H9 (cell line): ENCODE measurements at regions not wholly inside any gene's neighbourhood (a gene's known extent, or its start where the extent isn't known, plus 50 kb on each side); places are given as distances from the start of the nearest gene placed in this dataset.

Source experiments
- DNase-seq: peaks from one replicate; pipeline ENCODE4 v3.0.0-alpha.2; 2017
- H2AFZ ChIP-seq: one replicate; pipeline ENCODE4 v1.6.1; 2013; ENCODE audit warnings: mild to moderate bottlenecking, low read length, control low read depth, moderate library complexity
- H2AK5ac ChIP-seq: 2 replicates; pipeline ENCODE4 v1.6.1; 2013; ENCODE audit warnings: low read length, control low read depth, mixed read lengths; ENCODE audit not compliant: insufficient read length
- H2BK120ac ChIP-seq: one replicate; pipeline ENCODE4 v1.6.1; 2013; ENCODE audit warnings: low read depth, mild to moderate bottlenecking, low read length, control low read depth, inconsistent platforms; ENCODE audit not compliant: poor library complexity, severe bottlenecking
- H2BK12ac ChIP-seq: 2 replicates; pipeline ENCODE4 v1.6.1; 2013; ENCODE audit warnings: low read length, control low read depth, mixed read lengths, low read depth; ENCODE audit not compliant: insufficient read length
- H2BK15ac ChIP-seq: 2 replicates; pipeline ENCODE4 v1.6.1; 2013; ENCODE audit warnings: low read depth, low read length, control low read depth
- H2BK20ac ChIP-seq: one replicate; pipeline ENCODE4 v1.6.1; 2013; ENCODE audit warnings: low read depth, mild to moderate bottlenecking, low read length, control low read depth, inconsistent platforms; ENCODE audit not compliant: poor library complexity, severe bottlenecking
- H2BK5ac ChIP-seq: 2 replicates; pipeline ENCODE4 v1.6.1; 2013; ENCODE audit warnings: low read length, control low read depth, mixed read lengths; ENCODE audit not compliant: insufficient read length
- H3K14ac ChIP-seq: 2 replicates; pipeline ENCODE4 v1.6.1; 2013; ENCODE audit warnings: low read length, control low read depth; ENCODE audit not compliant: insufficient read depth
- H3K18ac ChIP-seq: 2 replicates; pipeline ENCODE4 v1.6.1; 2013; ENCODE audit warnings: low read depth, mild to moderate bottlenecking, mixed read lengths, low read length, control low read depth; ENCODE audit not compliant: insufficient read length
- H3K23ac ChIP-seq: 2 replicates; pipeline ENCODE4 v1.6.1; 2013; ENCODE audit warnings: low read length, control low read depth, mixed read lengths, low read depth; ENCODE audit not compliant: insufficient read length
- H3K23me2 ChIP-seq: 2 replicates; pipeline ENCODE4 v1.6.1; 2013; ENCODE audit warnings: low read depth, mild to moderate bottlenecking, mixed read lengths, low read length, control low read depth; ENCODE audit not compliant: insufficient read length, poor library complexity, severe bottlenecking
- H3K27ac ChIP-seq: 2 replicates; pipeline ENCODE4 v1.5.1; 2013; ENCODE audit warnings: low read length, control low read depth, mixed read lengths, low read depth; ENCODE audit not compliant: insufficient read length
- H3K27me3 ChIP-seq: 2 replicates; pipeline ENCODE4 v1.6.1; 2013; ENCODE audit warnings: low read length, control low read depth, inconsistent platforms; ENCODE audit not compliant: insufficient read depth
- H3K4ac ChIP-seq: 2 replicates; pipeline ENCODE4 v1.6.1; 2013; ENCODE audit warnings: low read depth, mild to moderate bottlenecking, control low read depth, inconsistent platforms, low read length, moderate library complexity
- H3K4me1 ChIP-seq: 2 replicates; pipeline ENCODE4 v1.6.1; 2013; ENCODE audit warnings: low read length, control low read depth, inconsistent platforms; ENCODE audit not compliant: insufficient read depth
- H3K4me2 ChIP-seq: 2 replicates; pipeline ENCODE4 v1.6.1; 2013; ENCODE audit warnings: low read length, control low read depth, mixed read lengths; ENCODE audit not compliant: insufficient read length, insufficient read depth
- H3K56ac ChIP-seq: 2 replicates; pipeline ENCODE4 v1.6.1; 2013; ENCODE audit warnings: low read depth, mild to moderate bottlenecking, mixed read lengths, low read length, control low read depth; ENCODE audit not compliant: insufficient read length
- H3K79me1 ChIP-seq: 2 replicates; pipeline ENCODE4 v1.6.1; 2013; ENCODE audit warnings: low read depth, mild to moderate bottlenecking, moderate library complexity, low read length, control low read depth, inconsistent platforms; ENCODE audit not compliant: insufficient read depth, poor library complexity, severe bottlenecking
- H3K79me2 ChIP-seq: 2 replicates; pipeline ENCODE4 v1.6.1; 2013; ENCODE audit warnings: low read length, control low read depth, inconsistent platforms; ENCODE audit not compliant: insufficient read depth
- H3K9ac ChIP-seq: 2 replicates; pipeline ENCODE4 v1.6.1; 2013; ENCODE audit warnings: low read length, control low read depth, mixed read lengths; ENCODE audit not compliant: insufficient read length; ENCODE audit errors: extremely low read depth
- H3K9me3 ChIP-seq: one replicate; pipeline ENCODE4 v1.6.1; 2013; ENCODE audit warnings: low read depth, low read length, inconsistent platforms; ENCODE audit not compliant: control insufficient read depth
- H3T11ph ChIP-seq: one replicate; pipeline ENCODE4 v1.6.1; 2013; ENCODE audit warnings: mild to moderate bottlenecking, low read length, control low read depth, inconsistent platforms
- H4K20me1 ChIP-seq: one replicate; pipeline ENCODE4 v1.6.1; 2013; ENCODE audit not compliant: control insufficient read depth, insufficient read length, insufficient read depth
- H4K5ac ChIP-seq: 2 replicates; pipeline ENCODE4 v1.6.1; 2013; ENCODE audit warnings: low read depth, mild to moderate bottlenecking, mixed read lengths, low read length, control low read depth; ENCODE audit not compliant: insufficient read length
- H4K8ac ChIP-seq: replicated peaks from 2 replicates; pipeline ENCODE4 v1.6.1; 2013; ENCODE audit warnings: low read length, control low read depth, mixed read lengths, low read depth; ENCODE audit not compliant: insufficient read length
- H4K91ac ChIP-seq: 2 replicates; pipeline ENCODE4 v1.6.1; 2013; ENCODE audit warnings: low read depth, mild to moderate bottlenecking, moderate library complexity, mixed read lengths, low read length, control low read depth; ENCODE audit not compliant: insufficient read length
- H3K27ac Mint-ChIP-seq, 3 experiments: 2 replicates in 2 of 3; 3 replicates in 1 of 3; pipeline ENCODE4 v1.8.0; 2020 to 2021; ENCODE audit warnings: mixed read lengths in 3 of 3, mild to moderate bottlenecking in 1 of 3, moderate library complexity in 1 of 3
- H3K27me3 Mint-ChIP-seq: 2 replicates; pipeline ENCODE4 v1.8.0; 2021; ENCODE audit warnings: low read depth, mild to moderate bottlenecking, moderate library complexity, mixed read lengths
- H3K36me3 Mint-ChIP-seq, 3 experiments: 2 replicates in 2 of 3; 3 replicates in 1 of 3; pipeline ENCODE4 v1.8.0; 2020 to 2021; ENCODE audit warnings: low read depth in 3 of 3, mixed read lengths in 3 of 3; ENCODE audit not compliant: insufficient read depth in 1 of 3
- H3K4me1 Mint-ChIP-seq, 2 experiments: 2 replicates each; pipeline ENCODE4 v1.8.0; 2020; ENCODE audit warnings: mixed read lengths in 2 of 2
- H3K4me3 Mint-ChIP-seq, 2 experiments: 2 replicates in 1 of 2; 3 replicates in 1 of 2; pipeline ENCODE4 v1.8.0; 2020 to 2021; ENCODE audit warnings: mild to moderate bottlenecking in 2 of 2, mixed read lengths in 2 of 2, moderate library complexity in 1 of 2
- H3K9me3 Mint-ChIP-seq, 2 experiments: 2 replicates in 1 of 2; 3 replicates in 1 of 2; pipeline ENCODE4 v1.8.0; 2020; ENCODE audit warnings: mild to moderate bottlenecking in 2 of 2, mixed read lengths in 2 of 2, moderate library complexity in 1 of 2
- CTCF ChIP-seq: fragments of 200-600 bp; sonication (generic); conservative IDR thresholded peaks from 3 replicates; pipeline ENCODE4 v1.8.0; 2021; ENCODE audit warnings: antibody characterized with exemption, mild to moderate bottlenecking
- WGBS: extraction: QIAGEN DNeasy Blood & Tissue Kit; methylation state at CpG from one replicate; pipeline ENCODE4 v1.1.7; 2013; ENCODE audit warnings: missing lambda C conversion rate, low lambda C conversion rate, mixed read lengths; ENCODE audit not compliant: insufficient read length; ENCODE audit errors: extremely low coverage; 5-methylcytosine and 5-hydroxymethylcytosine counted together

- Histone ChIP-seq H4K8ac (no peak overlapping the region), H2AFZ (no peak overlapping the region), H3K18ac (no peak overlapping the region), H3K9me3 (no peaks in the 10 kb centered on the region), H3K56ac (no peak overlapping the region), H2BK120ac (no peak overlapping the region), H3K27me3 (no peaks in the 10 kb centered on the region), H3K79me2 (no peaks in the 10 kb centered on the region), H3K23ac (no peak overlapping the region), H3K4me1 (no peaks in the 10 kb centered on the region), H2BK20ac (no peak overlapping the region), H3K23me2 (no peaks in the 10 kb centered on the region), H3K4me2 (no peak overlapping the region), H3K14ac (no peak overlapping the region), H4K5ac (no peak overlapping the region), H2AK5ac (no peak overlapping the region), H2BK12ac (no peak overlapping the region), H4K91ac (no peak overlapping the region), H3T11ph (no peak overlapping the region), H3K27ac (no peak overlapping the region), H3K9ac (no peak overlapping the region), H3K79me1 (no peaks in the 10 kb centered on the region), H2BK15ac (no peak overlapping the region), H3K4ac (no peak overlapping the region), H4K20me1 (no peaks in the 10 kb centered on the region), H2BK5ac (no peak overlapping the region)
- Mint-ChIP-seq H3K27ac (no peak overlapping the region), H3K36me3 (no peaks in the 10 kb centered on the region), H3K9me3 (no peaks in the 10 kb centered on the region; a peak in 2 of 5 replicates), H3K4me3 (no peak overlapping the region), H3K27me3 (no peaks in the 10 kb centered on the region), H3K4me1 (no peaks in the 10 kb centered on the region)
- DNase-seq: no peak
- no peak for TF ChIP-seq CTCF
- WGBS: no CpG with 5 or more reads among the region's 4 CpGs
Observed at GRCh38 chr18:55139836-55140235, 180.6 kb upstream of the CCDC68 start.
